HEK293 (cell line): ENCODE measurements at regions not wholly inside any gene's neighbourhood (a gene's known extent, or its start where the extent isn't known, plus 50 kb on each side); places are given as distances from the start of the nearest gene placed in this dataset.

Source experiments
- CTCF ChIA-PET: fragments of 350-600 bp; formaldehyde crosslinking; extraction: SDS; loops from one replicate; lab custom pipeline; 2021; ENCODE audit warnings: antibody characterized with exemption; lab: Yijun Ruan, JAX
- POLR2A ChIA-PET: fragments of 300-600 bp; formaldehyde crosslinking; extraction: SDS; loops from one replicate; lab custom pipeline; 2020; ENCODE audit warnings: antibody characterized with exemption, inconsistent platforms; lab: Yijun Ruan, JAX
- H3K27ac ChIP-seq: fragments of 200-500 bp; sonication (Bioruptor generic); 2 replicates; pipeline ENCODE4 v1.5.1; 2014; ENCODE audit warnings: low read depth, low read length, control low read depth, inconsistent platforms; ENCODE audit errors: extremely low read depth
- H3K36me3 ChIP-seq, 2 experiments: fragments of 200-500 bp in 1 of 2; sonication (Bioruptor generic) in 1 of 2; 1 replicate in 1 of 2; 2 replicates in 1 of 2; pipeline ENCODE4 v1.5.1; 2014 to 2017; ENCODE audit warnings: inconsistent platforms in 2 of 2, low read length in 2 of 2; ENCODE audit not compliant: control insufficient read depth in 2 of 2, insufficient read depth in 1 of 2
- H3K4me1 ChIP-seq: fragments of 200-500 bp; sonication (Bioruptor generic); 2 replicates; pipeline ENCODE4 v1.5.1; 2014; ENCODE audit warnings: mild to moderate bottlenecking, low read length, inconsistent platforms; ENCODE audit not compliant: control insufficient read depth, insufficient read depth
- H3K4me3 ChIP-seq: 2 replicates; pipeline ENCODE4 v1.5.1; 2011; ENCODE audit warnings: low read depth, mild to moderate bottlenecking, control low read depth, low read length, moderate library complexity
- H3K9me3 ChIP-seq: fragments of 200-500 bp; sonication (Bioruptor generic); 2 replicates; pipeline ENCODE4 v1.5.1; 2014; ENCODE audit warnings: low read depth, low read length, inconsistent platforms; ENCODE audit not compliant: control insufficient read depth, insufficient read depth
- BCL11A ChIP-seq: fragments of 450-650 bp; formaldehyde crosslinking; IDR thresholded peaks from 2 replicates; pipeline ENCODE4 v1.5.1; 2016; ENCODE audit warnings: low read depth, missing biosample characterization, missing genetic modification characterization
- KLF9 ChIP-seq: fragments of 450-650 bp; formaldehyde crosslinking; IDR thresholded peaks from 2 replicates; pipeline ENCODE4 v1.5.1; 2016; ENCODE audit warnings: missing biosample characterization, missing genetic modification characterization, low read depth
- ZBTB17 ChIP-seq: fragments of 450-650 bp; formaldehyde crosslinking; IDR thresholded peaks from 2 replicates; pipeline ENCODE4 v1.5.1; 2016; ENCODE audit warnings: missing biosample characterization, missing genetic modification characterization
- ZBTB48 ChIP-seq: fragments of 450-650 bp; formaldehyde crosslinking; IDR thresholded peaks from 2 replicates; pipeline ENCODE4 v1.5.1; 2016; ENCODE audit warnings: missing biosample characterization, missing genetic modification characterization
- ZFP41 ChIP-seq: fragments of 450-650 bp; formaldehyde crosslinking; IDR thresholded peaks from 2 replicates; pipeline ENCODE4 v1.5.1; 2016; ENCODE audit warnings: missing biosample characterization, missing genetic modification characterization, borderline replicate concordance
- ZNF211 ChIP-seq: fragments of 450-650 bp; formaldehyde crosslinking; IDR thresholded peaks from 2 replicates; pipeline ENCODE4 v1.5.1; 2016; ENCODE audit warnings: low read depth, missing biosample characterization, missing genetic modification characterization
- ZNF426 ChIP-seq: fragments of 450-650 bp; formaldehyde crosslinking; IDR thresholded peaks from 2 replicates; pipeline ENCODE4 v1.5.1; 2017; ENCODE audit warnings: missing biosample characterization, missing genetic modification characterization, mild to moderate bottlenecking, inconsistent platforms, moderate library complexity
- ZNF433 ChIP-seq: fragments of 450-650 bp; formaldehyde crosslinking; IDR thresholded peaks from 2 replicates; pipeline ENCODE4 v1.5.1; 2016; ENCODE audit warnings: missing biosample characterization, missing genetic modification characterization, low read depth
- ZNF626 ChIP-seq: fragments of 450-650 bp; sonication (Bioruptor Pico); formaldehyde crosslinking; IDR thresholded peaks from 2 replicates; pipeline ENCODE4 v1.5.1; 2018; ENCODE audit warnings: missing biosample characterization, missing genetic modification characterization, inconsistent platforms
- ZNF629 ChIP-seq: fragments of 450-650 bp; formaldehyde crosslinking; IDR thresholded peaks from 2 replicates; pipeline ENCODE4 v1.5.1; 2017; ENCODE audit warnings: missing biosample characterization, missing genetic modification characterization
- ZNF654 ChIP-seq: fragments of 450-650 bp; formaldehyde crosslinking; IDR thresholded peaks from 2 replicates; pipeline ENCODE4 v1.5.1; 2016; ENCODE audit warnings: low read depth, missing biosample characterization, missing genetic modification characterization
- ZNF670 ChIP-seq: fragments of 450-650 bp; formaldehyde crosslinking; IDR thresholded peaks from 2 replicates; pipeline ENCODE4 v1.5.1; 2016; ENCODE audit warnings: missing biosample characterization, missing genetic modification characterization, low read depth
- ZSCAN16 ChIP-seq: fragments of 450-650 bp; formaldehyde crosslinking; IDR thresholded peaks from 2 replicates; pipeline ENCODE4 v1.5.1; 2016; ENCODE audit warnings: missing biosample characterization, missing genetic modification characterization
- ZSCAN30 ChIP-seq: fragments of 450-650 bp; IDR thresholded peaks from 2 replicates; pipeline ENCODE4 v1.5.1; 2018; ENCODE audit warnings: missing biosample characterization, mild to moderate bottlenecking, missing genetic modification characterization, moderate library complexity
- TF ChIP-seq, protein P1 (sequence below): fragments of 450-650 bp; formaldehyde crosslinking; IDR thresholded peaks from 2 replicates; pipeline ENCODE4 v1.5.1; 2016; ENCODE audit warnings: missing biosample characterization, missing genetic modification characterization
- TF ChIP-seq, protein P2 (sequence below): fragments of 450-650 bp; formaldehyde crosslinking; IDR thresholded peaks from 2 replicates; pipeline ENCODE4 v1.5.0; 2017; ENCODE audit warnings: missing biosample characterization, missing genetic modification characterization, borderline replicate concordance
- TF ChIP-seq, protein P3 (sequence below): fragments of 450-650 bp; formaldehyde crosslinking; IDR thresholded peaks from 2 replicates; pipeline ENCODE4 v1.5.1; 2016; ENCODE audit warnings: missing biosample characterization, missing genetic modification characterization
- TF ChIP-seq, protein P4 (sequence below): fragments of 450-650 bp; formaldehyde crosslinking; IDR thresholded peaks from 2 replicates; pipeline ENCODE4 v1.5.1; 2017; ENCODE audit warnings: missing biosample characterization, missing genetic modification characterization
- TF ChIP-seq, protein P5 (sequence below): fragments of 450-650 bp; IDR thresholded peaks from 2 replicates; pipeline ENCODE4 v1.5.1; 2018; ENCODE audit warnings: missing biosample characterization, mild to moderate bottlenecking, missing genetic modification characterization

DNA sequence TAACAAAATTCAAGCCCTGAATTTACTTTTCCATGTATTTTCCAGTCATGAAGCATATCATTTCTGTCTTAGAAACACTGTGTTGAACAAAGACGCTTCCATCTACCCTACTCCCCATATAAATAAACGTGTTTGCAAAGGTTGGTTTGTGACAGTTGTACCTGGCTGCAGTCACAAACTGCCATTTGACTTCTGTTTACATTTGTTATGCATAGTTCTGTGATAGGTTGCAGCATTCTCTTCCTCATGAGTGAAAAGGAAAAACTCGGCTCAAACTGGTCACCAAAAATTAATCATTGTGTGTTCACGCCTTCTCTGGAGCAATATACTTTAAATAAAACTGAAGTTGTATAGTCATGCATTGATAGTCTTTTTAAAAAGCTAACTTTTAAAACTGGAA, 69.3 kb upstream of the MOCS2 start:
- H3K36me3 ChIP-seq: no peaks in the 10 kb centered on the region
- POLR2A ChIA-PET: no interaction called here
- TF ChIP-seq, protein P1, sequence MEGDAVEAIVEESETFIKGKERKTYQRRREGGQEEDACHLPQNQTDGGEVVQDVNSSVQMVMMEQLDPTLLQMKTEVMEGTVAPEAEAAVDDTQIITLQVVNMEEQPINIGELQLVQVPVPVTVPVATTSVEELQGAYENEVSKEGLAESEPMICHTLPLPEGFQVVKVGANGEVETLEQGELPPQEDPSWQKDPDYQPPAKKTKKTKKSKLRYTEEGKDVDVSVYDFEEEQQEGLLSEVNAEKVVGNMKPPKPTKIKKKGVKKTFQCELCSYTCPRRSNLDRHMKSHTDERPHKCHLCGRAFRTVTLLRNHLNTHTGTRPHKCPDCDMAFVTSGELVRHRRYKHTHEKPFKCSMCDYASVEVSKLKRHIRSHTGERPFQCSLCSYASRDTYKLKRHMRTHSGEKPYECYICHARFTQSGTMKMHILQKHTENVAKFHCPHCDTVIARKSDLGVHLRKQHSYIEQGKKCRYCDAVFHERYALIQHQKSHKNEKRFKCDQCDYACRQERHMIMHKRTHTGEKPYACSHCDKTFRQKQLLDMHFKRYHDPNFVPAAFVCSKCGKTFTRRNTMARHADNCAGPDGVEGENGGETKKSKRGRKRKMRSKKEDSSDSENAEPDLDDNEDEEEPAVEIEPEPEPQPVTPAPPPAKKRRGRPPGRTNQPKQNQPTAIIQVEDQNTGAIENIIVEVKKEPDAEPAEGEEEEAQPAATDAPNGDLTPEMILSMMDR (tag by site-specific recombination): no peak
- TF ChIP-seq, protein P2, sequence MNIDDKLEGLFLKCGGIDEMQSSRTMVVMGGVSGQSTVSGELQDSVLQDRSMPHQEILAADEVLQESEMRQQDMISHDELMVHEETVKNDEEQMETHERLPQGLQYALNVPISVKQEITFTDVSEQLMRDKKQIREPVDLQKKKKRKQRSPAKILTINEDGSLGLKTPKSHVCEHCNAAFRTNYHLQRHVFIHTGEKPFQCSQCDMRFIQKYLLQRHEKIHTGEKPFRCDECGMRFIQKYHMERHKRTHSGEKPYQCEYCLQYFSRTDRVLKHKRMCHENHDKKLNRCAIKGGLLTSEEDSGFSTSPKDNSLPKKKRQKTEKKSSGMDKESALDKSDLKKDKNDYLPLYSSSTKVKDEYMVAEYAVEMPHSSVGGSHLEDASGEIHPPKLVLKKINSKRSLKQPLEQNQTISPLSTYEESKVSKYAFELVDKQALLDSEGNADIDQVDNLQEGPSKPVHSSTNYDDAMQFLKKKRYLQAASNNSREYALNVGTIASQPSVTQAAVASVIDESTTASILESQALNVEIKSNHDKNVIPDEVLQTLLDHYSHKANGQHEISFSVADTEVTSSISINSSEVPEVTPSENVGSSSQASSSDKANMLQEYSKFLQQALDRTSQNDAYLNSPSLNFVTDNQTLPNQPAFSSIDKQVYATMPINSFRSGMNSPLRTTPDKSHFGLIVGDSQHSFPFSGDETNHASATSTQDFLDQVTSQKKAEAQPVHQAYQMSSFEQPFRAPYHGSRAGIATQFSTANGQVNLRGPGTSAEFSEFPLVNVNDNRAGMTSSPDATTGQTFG (tag by site-specific recombination): no peak
- TF ChIP-seq, protein P3, sequence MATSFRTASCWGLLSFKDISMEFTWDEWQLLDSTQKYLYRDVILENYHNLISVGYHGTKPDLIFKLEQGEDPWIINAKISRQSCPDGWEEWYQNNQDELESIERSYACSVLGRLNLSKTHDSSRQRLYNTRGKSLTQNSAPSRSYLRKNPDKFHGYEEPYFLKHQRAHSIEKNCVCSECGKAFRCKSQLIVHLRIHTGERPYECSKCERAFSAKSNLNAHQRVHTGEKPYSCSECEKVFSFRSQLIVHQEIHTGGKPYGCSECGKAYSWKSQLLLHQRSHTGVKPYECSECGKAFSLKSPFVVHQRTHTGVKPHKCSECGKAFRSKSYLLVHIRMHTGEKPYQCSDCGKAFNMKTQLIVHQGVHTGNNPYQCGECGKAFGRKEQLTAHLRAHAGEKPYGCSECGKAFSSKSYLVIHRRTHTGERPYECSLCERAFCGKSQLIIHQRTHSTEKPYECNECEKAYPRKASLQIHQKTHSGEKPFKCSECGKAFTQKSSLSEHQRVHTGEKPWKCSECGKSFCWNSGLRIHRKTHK (tag by site-specific recombination): no peak
- TF ChIP-seq ZNF433 (tag by site-specific recombination) (no peak), ZNF626 (no peak), ZNF654 (no peak), ZSCAN16 (tag by site-specific recombination) (no peak), ZNF629 (tag by site-specific recombination) (no peak), ZNF426 (tag by site-specific recombination) (no peak), ZBTB17 (tag by site-specific recombination) (no peak), ZFP41 (tag by site-specific recombination) (no peak), ZNF211 (no peak), ZNF670 (no peak), BCL11A (tag by site-specific recombination) (no peak), ZBTB48 (no peak), ZSCAN30 (no peak), KLF9 (tag by site-specific recombination) (no peak)
- TF ChIP-seq, protein P4, sequence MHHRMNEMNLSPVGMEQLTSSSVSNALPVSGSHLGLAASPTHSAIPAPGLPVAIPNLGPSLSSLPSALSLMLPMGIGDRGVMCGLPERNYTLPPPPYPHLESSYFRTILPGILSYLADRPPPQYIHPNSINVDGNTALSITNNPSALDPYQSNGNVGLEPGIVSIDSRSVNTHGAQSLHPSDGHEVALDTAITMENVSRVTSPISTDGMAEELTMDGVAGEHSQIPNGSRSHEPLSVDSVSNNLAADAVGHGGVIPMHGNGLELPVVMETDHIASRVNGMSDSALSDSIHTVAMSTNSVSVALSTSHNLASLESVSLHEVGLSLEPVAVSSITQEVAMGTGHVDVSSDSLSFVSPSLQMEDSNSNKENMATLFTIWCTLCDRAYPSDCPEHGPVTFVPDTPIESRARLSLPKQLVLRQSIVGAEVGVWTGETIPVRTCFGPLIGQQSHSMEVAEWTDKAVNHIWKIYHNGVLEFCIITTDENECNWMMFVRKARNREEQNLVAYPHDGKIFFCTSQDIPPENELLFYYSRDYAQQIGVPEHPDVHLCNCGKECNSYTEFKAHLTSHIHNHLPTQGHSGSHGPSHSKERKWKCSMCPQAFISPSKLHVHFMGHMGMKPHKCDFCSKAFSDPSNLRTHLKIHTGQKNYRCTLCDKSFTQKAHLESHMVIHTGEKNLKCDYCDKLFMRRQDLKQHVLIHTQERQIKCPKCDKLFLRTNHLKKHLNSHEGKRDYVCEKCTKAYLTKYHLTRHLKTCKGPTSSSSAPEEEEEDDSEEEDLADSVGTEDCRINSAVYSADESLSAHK: no peak
- TF ChIP-seq, protein P5, sequence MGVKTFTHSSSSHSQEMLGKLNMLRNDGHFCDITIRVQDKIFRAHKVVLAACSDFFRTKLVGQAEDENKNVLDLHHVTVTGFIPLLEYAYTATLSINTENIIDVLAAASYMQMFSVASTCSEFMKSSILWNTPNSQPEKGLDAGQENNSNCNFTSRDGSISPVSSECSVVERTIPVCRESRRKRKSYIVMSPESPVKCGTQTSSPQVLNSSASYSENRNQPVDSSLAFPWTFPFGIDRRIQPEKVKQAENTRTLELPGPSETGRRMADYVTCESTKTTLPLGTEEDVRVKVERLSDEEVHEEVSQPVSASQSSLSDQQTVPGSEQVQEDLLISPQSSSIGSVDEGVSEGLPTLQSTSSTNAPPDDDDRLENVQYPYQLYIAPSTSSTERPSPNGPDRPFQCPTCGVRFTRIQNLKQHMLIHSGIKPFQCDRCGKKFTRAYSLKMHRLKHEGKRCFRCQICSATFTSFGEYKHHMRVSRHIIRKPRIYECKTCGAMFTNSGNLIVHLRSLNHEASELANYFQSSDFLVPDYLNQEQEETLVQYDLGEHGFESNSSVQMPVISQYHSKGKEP (tag by site-specific recombination): no peak
- TF ChIP-seq, all 188 proteins: peak for 0
- CTCF ChIA-PET: no interaction called here
- Histone ChIP-seq H3K4me1 (no peaks in the 10 kb centered on the region), H3K9me3 (no peaks in the 10 kb centered on the region), H3K4me3 (no peak overlapping the region), H3K27ac (no peak overlapping the region)
